ENCODE measurements at regions not wholly inside any gene's neighbourhood (a gene's known extent, or its start where the extent isn't known, plus 50 kb on each side); places are given as distances from the start of the nearest gene placed in this dataset.
A peak's percentile ranks its signal among the peaks of the same experiment; 100 is the strongest.
"Not testable (repeated sequence)": the region's sequence is repeated elsewhere in the genome, so short reads cannot be mapped to it uniquely, and the experiment has no call there.

DNA sequence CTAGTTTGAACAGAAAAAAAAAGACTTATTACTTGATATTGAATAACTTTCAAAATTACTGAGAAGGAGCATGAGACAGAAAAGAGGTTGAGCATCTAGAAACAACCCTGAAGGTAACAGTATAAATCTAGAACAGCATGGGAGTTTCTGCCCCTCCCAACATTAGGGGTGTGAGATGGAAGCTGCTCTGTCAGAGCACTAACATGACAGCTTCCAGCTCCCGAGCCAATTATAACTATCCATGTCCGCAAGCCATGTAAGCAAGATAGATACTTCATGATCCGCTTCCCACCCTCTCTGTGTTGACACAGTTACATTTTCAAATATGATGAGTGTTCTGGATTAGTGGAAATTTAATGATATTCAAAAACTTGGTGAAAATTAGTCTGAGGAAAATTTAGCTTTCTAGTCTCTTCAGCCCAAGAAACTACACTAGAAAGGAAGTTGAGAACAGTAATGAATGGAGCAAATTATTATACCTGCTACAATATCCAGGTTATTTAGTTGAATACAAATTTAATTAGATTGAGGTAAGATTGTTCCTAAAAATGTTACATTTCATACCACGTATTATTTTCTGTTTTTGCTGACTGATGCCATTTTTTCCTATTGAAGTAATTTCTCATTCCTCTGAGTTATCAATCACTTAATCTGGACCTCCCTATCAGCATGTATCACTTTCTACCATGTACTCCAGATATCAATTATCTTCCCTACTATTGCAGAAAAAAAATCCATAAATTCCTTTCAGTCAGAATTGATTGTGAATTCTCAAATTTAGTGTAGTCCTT, 129.3 kb upstream of the SLIT2 start:
- no peak for DNase-seq

DNA sequence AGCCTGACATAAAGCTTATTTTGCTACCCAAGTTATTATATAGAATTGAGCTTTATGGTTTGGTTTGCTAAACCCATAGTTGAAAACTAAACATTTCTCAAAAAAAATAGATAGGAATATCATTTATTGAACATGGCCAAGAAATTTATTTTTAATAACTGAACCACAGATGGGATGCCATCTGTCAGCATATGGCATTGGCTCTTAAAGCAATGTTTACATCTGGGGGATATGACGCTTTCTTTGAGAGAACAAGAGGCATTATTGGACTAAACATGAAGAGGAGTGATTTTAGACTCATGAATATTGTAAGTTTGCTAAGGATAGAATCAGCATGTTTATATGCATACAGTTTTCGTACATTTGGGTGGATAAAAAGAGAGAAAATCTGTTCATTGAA, 132.6 kb upstream of the SLIT2 start:
- DNase-seq: peak; percentile 64

DNA sequence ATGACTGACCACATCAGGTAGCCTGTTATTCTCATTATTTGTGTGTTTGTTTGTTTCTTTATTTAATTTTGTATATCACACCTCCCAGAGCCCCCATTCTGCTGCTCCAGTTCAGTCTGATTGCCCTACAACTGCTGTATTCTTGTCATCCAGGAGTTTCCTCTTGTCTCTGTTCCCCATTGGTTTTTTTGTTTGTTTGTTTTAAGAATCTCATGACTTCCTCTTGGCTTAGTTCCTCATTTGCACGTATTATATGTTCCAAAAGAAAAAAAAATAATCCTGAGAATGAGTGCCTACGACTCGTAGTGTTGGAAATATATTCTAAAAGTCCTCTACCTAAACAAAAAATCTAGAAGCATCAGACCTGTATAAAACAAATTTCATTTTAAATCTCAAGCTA, 142.3 kb upstream of the SLIT2 start:
- DNase-seq: no peak

DNA sequence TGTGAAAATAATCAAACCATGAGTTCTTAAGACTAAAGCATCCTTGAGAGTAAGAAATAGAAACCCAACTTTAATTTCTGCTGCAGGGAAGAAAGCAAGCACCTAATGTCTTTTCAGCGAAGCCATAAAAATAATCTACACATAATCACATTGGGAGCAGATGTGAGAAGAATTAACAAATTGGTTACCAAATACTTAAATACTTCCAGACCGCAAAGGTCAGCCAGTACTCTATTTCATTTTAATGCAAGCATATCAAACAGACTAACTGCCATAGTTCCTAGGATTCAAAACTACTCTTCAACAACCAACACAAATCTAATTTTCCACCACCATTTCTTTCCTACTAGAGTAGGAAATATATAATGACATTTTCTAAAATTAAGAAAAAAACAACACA, 144.8 kb upstream of the SLIT2 start:
- no peak for DNase-seq

DNA sequence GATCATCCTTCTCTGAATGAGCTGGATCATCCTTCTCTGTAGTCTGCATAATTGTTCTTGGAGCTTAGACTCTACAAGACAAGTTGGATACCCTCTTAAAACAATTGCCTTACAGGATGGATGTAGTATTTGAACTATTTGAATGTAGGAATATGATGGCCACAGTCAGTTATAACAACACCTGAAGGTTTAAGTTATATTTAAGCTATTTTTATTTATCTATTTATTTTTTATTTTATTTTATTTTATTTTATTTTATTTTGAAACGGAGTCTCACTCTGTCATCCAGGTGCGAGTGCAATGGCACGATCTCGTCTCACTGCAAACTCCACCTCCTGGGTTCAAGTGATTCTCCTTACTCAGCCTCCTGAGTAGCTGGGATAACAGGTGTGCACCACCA, 149.9 kb upstream of the SLIT2 start:
- DNase-seq: no peak

DNA sequence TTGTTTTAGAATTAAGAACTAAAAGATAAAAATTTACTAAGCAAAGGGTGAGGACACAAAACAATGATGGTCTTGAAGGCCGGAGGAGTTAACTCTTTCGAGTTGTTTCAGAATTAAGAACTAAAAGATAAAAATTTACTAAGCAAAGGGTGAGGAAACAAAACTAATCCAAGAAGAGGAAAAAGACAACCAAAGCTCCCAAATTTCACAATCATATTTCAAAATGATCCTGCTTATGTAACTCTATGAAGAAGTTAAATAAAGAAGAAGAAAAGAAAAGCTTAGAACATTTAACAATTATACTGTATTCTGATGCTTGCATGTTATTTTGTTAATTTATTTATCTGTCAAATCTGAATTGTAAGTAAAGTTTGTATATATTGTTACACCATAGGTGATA, 154.8 kb upstream of the SLIT2 start:
- no peak for DNase-seq

DNA sequence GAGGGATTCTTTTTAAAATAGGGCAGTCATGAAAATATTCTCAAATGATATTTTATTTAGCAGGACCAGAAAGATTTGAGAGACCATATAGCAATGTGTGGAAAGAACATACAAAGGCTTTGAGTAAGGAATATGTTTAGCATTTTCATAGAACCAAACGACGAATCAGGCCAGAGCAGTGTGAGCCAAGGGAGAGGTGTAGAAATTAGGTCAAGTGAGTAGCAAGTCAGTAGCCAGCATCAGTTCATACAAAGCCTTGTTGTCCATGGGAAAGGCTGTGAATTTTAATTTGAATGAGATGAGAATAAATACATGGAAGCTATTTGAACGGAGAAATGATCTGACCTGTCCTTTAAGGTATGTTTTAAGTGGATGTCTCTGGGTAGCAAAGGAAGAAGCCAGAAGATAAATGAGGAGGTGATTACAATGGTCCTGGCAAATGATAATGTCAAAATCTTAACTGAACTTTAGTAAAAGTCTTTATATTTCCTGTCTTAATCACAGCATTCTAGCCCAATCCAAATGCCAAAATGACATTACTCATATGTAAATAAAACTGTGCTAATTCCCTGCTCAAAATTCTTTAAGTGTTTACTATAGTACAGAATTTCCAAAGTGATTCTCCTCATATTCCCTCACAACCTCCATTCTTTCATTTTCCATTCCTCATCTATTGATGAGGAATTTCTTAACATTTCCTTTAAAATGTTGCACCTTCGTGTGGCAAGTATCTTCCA, 155.7 kb upstream of the SLIT2 start:
- no peak for DNase-seq

DNA sequence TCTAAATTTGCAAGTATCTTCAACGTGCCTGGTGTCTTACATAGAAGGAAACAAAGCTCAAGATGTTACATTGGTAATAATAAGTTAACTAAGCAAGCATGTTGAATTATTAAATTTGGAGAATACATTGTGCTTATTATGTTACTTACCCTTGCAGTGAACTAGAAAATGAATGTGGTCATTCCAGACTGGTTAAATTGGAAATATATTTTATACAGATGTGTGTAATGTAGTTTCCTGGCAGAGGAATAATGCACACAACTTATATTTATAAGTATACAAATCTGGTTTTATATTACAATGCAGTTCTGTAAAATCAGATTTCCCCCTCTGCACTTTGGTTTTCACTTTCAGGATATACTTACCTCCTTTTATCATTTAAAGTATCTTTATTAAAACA, 159.9 kb upstream of the SLIT2 start:
- no peak for DNase-seq

DNA sequence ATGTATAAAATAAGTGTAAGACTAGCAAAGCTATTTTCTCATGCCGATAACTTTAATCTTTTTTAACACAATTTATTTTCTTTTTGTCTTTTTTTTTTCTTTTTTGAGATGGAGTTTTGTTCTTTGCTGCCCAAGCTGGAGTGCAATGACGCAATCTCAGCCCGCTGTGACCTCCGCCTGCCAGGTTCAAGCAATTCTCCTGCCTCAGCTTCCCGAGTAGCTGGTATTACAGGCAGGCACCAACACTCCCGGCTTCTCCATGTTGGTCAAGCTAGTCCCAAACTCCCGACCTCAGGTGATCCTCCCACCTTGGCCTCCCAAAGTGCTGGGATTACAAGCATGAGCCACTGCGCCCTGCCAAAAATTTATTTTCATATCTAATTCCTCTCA, 164.2 kb upstream of the SLIT2 start:
- no peak for DNase-seq

DNA sequence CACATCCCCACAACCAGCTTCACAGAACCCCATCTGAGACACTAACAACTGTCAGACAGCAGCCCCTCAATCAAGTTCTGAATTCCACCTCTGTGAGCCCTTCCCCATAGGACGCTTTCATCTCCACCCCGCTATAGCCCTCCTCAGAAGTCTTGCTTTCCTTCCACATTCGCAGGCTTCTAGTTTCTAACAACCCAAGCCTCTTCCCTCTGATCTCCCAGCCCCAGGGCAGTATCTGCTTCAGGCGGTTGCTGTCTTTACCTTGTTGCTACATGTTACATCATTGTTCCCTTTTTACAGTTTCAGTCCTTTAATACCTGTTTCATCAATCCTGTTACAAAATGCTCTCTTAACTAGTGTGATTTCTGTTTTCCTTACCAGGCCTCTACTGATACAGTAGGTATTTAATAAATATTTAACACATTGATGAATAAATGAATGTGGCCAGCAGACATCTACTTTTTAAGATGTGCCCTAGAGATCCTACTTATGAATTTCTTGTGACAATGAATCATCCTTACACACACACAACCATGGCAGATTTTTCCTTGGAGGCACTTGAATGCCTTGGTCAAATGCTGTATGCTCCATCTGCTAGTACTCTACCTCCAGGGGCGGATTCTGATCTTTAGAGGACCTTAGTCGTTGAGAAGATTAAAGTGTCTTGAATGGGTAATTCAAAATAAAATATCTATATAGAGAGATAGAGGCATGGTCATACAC, 164.7 kb upstream of the SLIT2 start:
- no peak for DNase-seq

DNA sequence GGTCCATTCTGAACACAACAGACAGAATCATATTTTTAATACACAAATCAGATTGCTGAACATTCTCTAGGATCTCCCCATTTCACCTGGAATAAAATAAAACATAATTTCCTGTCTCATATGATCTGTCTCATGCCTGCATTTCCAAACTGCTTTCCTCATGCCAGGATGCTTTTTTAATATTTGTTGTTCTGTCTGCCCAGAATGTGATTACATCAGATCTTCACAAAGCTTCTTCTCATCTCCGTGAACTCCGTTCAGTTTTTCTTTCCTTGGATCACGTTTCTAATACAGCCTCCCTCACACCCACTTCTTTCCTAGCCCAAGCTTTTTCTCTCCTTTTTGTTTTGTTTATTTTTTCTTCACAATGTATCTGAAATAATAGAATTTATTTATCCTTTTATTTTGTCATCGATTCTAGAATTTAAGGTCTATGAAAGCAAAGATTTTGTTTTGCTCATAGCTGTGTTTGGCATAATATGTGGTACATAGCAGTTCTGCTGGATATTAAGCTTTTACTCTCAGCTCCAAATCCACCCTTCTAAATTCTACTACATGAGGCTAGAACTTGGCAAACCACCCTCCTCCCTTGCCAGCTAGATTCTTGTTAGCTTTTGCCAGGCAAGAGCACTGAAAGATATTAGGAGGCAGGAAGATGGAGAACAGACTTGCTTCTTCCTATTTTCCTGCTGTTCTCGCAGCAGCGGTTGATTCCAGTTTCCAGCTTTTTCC, 165.5 kb upstream of the SLIT2 start:
- DNase-seq: no peak

DNA sequence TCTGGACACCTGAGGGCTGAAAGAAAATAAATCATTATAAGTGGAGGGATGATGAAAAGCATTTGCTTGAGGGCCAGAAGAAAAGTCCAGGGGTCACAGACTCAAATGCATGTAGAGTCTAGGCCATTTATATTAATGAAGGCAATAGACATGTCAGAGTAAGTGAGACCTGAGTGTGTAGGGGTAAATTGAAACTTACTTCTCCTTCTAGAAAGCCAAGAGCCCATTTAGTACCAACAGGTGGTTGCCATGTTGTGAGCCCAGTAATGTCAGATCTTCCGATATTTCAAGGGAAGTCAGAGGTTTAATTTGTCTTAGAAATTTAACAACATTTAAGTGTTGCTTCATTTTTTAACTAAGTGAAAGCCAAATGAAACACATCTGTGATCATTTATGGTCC, 166.1 kb upstream of the SLIT2 start:
- no peak for DNase-seq

DNA sequence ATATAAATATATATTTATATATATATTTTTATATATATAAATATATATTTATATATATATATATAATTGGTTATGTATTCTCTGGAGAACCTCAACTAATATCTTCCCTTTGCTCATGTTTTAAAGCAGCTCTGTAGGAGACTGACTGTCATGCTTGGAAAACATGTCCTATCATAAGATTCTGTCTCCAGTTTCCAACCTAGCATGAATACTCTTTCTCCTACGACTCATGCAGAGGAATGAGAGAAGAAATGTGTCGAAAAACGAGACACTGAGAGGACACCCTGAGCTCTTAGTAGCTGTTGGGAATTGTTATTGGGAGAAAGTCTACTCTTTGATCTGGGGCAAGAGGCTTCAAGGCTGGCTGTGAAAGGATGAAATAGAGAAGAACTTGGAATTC, 166.5 kb upstream of the SLIT2 start:
- no peak for DNase-seq

DNA sequence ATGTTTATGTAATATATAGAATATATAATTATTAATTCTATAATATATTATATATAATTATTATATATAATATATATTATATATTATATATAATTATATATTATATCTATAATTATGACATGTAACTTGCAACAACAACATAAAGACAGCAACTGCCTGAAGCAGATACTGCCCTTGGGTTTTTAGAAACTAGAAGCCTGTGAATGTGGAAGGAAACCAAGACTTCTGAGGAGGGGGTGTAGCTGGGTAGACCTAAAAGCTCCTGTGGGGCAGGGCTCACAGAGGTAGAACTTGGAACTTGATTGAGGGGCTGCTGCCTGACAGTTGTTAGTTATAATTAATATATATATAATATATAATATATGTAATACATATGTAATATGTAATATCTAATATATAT, 167.2 kb upstream of the SLIT2 start:
- no peak for DNase-seq

DNA sequence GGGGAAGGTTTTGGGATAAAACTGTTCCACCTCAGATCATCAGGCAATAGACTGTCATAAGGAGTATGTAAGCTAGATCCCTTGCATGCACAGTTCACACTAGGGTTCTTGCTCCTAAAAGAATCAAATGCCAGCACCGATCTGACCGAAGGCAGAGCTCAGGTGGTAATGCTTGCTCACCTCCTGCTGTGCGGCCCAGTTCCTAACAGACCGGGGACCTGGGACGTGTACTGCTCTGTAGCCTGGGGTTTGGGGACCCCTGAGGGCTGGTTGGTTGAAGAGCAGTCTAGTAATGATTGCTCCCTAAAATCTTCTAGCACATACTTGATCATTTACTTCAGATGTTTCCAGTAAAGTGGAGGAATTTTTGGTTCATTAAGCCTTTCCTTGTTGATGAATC, 173.1 kb upstream of the SLIT2 start:
- DNase-seq: no peak

DNA sequence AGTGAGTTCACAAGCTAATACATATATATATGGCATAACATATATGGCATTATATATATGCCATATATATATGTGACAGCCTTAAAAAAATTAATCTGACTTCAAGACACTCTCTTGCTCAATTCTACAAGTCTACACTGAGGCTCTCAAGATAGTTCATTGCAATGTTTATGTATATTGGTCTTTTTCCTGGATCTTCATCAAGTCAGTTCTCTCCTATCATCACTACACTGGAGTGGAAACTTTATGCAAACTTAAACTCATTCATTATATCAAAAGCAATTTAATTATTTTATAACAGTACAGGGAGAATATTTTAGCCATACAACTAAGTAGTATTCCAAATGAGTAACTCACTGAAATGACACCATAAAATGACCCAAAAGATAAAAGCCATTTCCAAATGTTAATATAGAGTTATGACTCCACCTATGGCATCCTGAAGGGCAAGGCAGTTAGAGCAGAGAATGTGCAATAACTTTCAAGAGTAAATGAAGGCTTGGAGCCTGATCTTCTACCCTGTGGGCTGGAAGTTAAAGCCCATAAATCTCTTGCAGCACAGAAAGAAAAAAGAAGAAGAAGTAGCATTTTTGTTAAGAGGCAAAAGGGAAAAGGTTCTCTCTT, 176.3 kb upstream of the SLIT2 start:
- no peak for DNase-seq

DNA sequence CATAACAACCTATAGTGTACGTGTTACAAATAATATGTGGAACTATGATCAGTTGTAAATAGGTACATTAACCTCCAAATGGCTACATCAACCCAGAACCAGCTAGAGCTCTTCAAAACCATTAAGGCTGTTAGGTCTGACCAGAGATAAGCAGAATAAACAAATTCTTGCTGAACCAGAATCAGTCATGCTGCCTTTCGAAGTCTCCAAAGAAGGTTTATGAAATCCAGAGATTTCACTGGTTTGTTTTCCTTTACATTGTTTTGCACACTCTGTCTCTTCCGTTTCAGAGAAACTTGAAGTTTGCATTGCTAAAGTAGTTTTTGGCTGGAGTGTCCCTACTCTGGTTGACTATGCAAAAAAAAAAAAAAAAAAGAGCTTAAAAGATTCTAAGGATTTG, 177.3 kb upstream of the SLIT2 start:
- DNase-seq: no peak

DNA sequence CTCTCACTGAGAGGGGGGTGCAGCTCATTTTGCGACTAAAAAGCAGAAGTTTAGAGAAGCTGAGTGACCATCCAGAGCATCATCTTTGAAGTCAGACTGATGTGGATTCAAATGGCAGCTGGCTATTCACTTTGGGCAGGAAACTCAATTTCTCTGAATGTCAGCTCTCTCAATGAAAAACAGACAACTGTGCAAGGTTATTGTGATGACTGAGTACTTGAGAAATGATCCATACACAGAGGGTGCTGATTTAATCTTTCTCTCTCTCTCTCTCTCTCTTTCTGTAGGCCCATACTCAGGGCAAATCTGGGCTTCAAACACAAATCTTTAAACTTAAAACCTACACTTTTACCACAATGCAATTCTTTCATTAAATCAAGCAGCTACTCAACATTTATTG, 185.8 kb upstream of the SLIT2 start:
- DNase-seq: no peak

DNA sequence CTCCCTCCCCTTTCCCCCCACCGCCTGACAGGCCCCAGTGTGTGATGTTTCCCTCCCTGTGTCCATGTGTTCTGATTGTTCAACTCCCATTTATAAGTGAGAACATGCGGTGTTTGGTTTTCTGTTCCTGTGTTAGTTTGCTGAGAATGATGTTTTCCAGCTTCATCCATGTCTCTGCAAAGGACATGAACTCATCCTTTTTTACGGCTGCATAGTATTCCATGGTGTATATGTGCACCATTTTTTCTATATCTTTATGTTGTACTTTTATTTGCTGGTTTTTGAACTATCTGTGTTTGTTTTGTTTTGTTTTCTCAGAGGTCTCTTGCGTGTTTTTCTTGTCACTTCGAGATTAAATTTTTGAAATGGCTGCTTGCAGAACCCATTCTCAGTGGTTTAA, 188.8 kb upstream of the SLIT2 start:
- not testable (repeated sequence) for DNase-seq

DNA sequence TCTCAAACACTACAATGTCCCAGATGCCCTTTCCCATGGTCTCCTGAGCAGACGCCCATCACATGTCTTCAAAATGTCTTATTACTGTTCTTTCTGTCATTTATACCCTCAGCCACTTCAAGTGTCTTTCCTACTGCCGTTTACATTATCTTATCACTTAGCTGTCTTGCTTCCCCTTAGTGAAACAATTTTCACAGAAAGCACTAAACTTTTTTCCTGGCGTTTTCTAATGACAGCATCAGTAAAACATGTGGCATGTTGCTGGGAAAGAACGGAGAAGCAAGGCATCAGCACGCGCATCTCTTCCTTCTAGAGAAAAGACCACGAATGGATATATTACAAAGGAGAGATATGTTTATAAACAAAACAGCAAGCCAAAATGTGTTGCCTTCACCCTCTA, 189.7 kb upstream of the SLIT2 start:
- DNase-seq: no peak

DNA sequence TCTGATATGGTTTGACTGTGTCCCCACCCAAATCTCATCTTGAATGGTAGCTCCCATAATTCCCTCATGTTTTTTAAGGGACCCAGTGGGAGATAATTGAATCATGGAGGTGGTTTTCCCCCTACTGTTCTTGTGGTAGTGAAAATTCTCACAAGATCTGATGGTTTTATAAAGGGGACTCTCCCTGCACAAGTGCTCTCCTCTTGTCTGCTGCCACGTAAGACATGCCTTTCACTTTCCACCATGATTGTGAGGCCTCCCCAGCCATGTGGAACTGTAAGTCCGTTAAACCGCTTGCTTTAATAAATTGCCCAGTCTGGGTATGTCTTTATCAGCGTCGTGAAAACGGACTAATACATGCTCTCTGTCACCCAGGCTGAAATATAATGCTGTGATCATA, 200.9 kb upstream of the SLIT2 start:
- no peak for DNase-seq

DNA sequence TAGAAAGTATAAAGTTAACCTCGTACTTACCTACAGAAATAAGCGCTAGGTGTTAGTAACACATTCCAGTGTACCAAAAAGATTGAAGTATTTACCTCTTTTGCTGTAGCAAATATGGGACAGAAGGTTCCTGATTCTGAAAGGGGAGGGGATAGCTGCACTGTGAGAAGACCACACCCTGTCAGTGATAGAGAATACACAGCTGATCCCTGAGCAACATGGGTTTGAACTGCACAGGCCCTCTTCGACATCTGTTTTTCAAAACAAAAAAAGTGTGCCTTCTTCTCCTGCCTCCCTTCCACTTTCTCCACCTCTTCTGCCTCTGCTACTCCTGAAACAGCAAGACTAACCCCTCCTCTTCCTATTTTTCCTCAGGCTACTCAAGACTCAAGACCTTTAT, 201.8 kb upstream of the SLIT2 start:
- DNase-seq: no peak
